Lower leg skin (tissue), 3 donors: ENCODE measurements at regions not wholly inside any gene's neighbourhood (a gene's known extent, or its start where the extent isn't known, plus 50 kb on each side); places are given as distances from the start of the nearest gene placed in this dataset.

Experiments
- POLR2A ChIP-seq, 2 donors: fragments of 450-650 bp; IDR thresholded peaks; one replicate each; pipeline ENCODE4 v1.6.1; 2016 to 2017; ENCODE audit warnings: antibody characterized with exemption in 2 of 2, mild to moderate bottlenecking in 1 of 2, moderate library complexity in 1 of 2
- TF ChIP-seq, protein P1 (sequence below), 3 donors: fragments of 450-650 bp; IDR thresholded peaks; one replicate each; pipeline ENCODE4 v1.5.1; 2016; ENCODE audit warnings: antibody characterized with exemption in 3 of 3, mild to moderate bottlenecking in 3 of 3, moderate library complexity in 2 of 3

DNA sequence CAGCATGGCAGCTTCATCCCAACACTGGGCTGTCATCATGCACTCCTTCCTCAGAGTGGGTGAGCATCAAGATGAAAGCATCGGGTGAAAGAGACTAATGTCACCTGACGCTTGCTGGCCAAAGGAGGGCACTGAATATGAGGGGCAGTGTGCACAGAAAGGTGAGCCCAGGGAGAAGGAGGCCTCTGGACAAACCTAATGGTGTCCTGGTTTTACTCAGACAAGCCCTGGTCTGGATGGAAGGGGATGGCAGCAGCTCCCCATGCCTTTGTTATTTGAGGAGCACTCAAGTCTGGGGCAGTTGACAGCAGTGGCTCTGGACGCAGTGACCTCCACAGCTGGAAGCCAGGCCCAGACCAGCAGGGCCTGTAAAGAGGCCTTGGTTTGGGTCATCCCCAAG lies 209.7 kb downstream of the SMAD2 start:
- no peak for TF ChIP-seq POLR2A (IDR thresholded peaks at IDR 0.05)
- TF ChIP-seq, protein P1, sequence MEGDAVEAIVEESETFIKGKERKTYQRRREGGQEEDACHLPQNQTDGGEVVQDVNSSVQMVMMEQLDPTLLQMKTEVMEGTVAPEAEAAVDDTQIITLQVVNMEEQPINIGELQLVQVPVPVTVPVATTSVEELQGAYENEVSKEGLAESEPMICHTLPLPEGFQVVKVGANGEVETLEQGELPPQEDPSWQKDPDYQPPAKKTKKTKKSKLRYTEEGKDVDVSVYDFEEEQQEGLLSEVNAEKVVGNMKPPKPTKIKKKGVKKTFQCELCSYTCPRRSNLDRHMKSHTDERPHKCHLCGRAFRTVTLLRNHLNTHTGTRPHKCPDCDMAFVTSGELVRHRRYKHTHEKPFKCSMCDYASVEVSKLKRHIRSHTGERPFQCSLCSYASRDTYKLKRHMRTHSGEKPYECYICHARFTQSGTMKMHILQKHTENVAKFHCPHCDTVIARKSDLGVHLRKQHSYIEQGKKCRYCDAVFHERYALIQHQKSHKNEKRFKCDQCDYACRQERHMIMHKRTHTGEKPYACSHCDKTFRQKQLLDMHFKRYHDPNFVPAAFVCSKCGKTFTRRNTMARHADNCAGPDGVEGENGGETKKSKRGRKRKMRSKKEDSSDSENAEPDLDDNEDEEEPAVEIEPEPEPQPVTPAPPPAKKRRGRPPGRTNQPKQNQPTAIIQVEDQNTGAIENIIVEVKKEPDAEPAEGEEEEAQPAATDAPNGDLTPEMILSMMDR (IDR thresholded peaks at IDR 0.05), result no peak
